GM23338 (cell line): ENCODE measurements at regions not wholly inside any gene's neighbourhood (a gene's known extent, or its start where the extent isn't known, plus 50 kb on each side); places are given as distances from the start of the nearest gene placed in this dataset.

Source experiments
- EZH2 ChIP-seq: fragments of 200-600 bp; sonication (generic); IDR thresholded peaks from one replicate; pipeline ENCODE4 v1.8.0; 2017; ENCODE audit warnings: antibody characterized with exemption, mild to moderate bottlenecking, low read depth; ENCODE audit not compliant: unreplicated experiment
- EZH2phosphoT487 ChIP-seq: fragments of 200-600 bp; sonication (generic); IDR thresholded peaks from one replicate; pipeline ENCODE4 v1.8.1; 2018; ENCODE audit warnings: antibody characterized with exemption; ENCODE audit not compliant: unreplicated experiment
- JUNB ChIP-seq: IDR thresholded peaks from one replicate; pipeline ENCODE4 v1.6.1; 2016; ENCODE audit warnings: antibody characterized with exemption; ENCODE audit not compliant: unreplicated experiment
- POLR2AphosphoS5 ChIP-seq: IDR thresholded peaks from 2 replicates; pipeline ENCODE4 v1.6.1; 2016; ENCODE audit warnings: antibody characterized with exemption, low read depth
- ZNF114 ChIP-seq: fragments of 250-450 bp; sonication (Bioruptor Pico); IDR thresholded peaks from 2 replicates; pipeline ENCODE4 v1.5.0; 2020; ENCODE audit warnings: mild to moderate bottlenecking, moderate library complexity
- TF ChIP-seq, protein P1 (sequence below), 2 experiments: fragments of 200-600 bp in 1 of 2; sonication (generic) in 1 of 2; conservative IDR thresholded peaks; 2 replicates each; pipeline versions ENCODE4 v1.5.1 to v1.6.1; 2016 to 2017; ENCODE audit warnings: antibody characterized with exemption in 2 of 2, low read depth in 2 of 2, mild to moderate bottlenecking in 2 of 2, moderate library complexity in 1 of 2
- TF ChIP-seq, protein P2 (sequence below): IDR thresholded peaks from one replicate; pipeline ENCODE4 v1.6.1; 2018; ENCODE audit warnings: antibody characterized with exemption; ENCODE audit not compliant: unreplicated experiment

DNA sequence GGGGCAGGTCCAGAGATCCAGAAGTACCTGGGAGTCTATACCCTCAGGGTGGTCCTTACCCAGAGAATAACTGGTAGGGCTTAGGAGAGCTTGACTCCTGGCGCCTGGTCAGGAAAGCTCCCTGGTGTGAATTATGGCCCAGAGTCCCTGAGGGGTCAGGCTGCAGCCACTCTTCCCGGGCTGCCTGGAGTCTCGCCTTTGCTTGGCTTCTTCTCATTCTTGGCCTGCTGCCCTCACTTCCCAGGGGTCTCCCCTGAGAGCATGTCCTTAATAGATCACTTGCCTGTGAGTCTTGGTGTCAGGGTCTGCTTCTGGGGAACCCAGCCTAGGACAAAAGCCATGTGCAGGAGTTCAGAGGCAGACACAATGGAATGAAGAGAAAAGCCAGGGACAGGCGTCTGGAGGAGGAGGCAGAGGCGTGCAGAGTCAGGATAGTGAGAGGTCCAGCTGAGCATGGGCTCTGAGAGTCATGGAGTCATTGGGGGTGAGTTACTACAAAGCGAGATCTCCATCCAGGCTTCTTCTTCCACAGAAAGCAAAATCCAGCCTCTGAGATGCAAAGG is 212.3 kb downstream of the TFAP2C start:
- TF ChIP-seq, protein P1, sequence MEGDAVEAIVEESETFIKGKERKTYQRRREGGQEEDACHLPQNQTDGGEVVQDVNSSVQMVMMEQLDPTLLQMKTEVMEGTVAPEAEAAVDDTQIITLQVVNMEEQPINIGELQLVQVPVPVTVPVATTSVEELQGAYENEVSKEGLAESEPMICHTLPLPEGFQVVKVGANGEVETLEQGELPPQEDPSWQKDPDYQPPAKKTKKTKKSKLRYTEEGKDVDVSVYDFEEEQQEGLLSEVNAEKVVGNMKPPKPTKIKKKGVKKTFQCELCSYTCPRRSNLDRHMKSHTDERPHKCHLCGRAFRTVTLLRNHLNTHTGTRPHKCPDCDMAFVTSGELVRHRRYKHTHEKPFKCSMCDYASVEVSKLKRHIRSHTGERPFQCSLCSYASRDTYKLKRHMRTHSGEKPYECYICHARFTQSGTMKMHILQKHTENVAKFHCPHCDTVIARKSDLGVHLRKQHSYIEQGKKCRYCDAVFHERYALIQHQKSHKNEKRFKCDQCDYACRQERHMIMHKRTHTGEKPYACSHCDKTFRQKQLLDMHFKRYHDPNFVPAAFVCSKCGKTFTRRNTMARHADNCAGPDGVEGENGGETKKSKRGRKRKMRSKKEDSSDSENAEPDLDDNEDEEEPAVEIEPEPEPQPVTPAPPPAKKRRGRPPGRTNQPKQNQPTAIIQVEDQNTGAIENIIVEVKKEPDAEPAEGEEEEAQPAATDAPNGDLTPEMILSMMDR (conservative IDR thresholded peaks at IDR 0.05; ENCODE audit: low read depth in 2 of 2) = no peak
- TF ChIP-seq, protein P2, sequence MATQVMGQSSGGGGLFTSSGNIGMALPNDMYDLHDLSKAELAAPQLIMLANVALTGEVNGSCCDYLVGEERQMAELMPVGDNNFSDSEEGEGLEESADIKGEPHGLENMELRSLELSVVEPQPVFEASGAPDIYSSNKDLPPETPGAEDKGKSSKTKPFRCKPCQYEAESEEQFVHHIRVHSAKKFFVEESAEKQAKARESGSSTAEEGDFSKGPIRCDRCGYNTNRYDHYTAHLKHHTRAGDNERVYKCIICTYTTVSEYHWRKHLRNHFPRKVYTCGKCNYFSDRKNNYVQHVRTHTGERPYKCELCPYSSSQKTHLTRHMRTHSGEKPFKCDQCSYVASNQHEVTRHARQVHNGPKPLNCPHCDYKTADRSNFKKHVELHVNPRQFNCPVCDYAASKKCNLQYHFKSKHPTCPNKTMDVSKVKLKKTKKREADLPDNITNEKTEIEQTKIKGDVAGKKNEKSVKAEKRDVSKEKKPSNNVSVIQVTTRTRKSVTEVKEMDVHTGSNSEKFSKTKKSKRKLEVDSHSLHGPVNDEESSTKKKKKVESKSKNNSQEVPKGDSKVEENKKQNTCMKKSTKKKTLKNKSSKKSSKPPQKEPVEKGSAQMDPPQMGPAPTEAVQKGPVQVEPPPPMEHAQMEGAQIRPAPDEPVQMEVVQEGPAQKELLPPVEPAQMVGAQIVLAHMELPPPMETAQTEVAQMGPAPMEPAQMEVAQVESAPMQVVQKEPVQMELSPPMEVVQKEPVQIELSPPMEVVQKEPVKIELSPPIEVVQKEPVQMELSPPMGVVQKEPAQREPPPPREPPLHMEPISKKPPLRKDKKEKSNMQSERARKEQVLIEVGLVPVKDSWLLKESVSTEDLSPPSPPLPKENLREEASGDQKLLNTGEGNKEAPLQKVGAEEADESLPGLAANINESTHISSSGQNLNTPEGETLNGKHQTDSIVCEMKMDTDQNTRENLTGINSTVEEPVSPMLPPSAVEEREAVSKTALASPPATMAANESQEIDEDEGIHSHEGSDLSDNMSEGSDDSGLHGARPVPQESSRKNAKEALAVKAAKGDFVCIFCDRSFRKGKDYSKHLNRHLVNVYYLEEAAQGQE = no peak
- TF ChIP-seq POLR2AphosphoS5 = no peak
- TF ChIP-seq EZH2 = no peak
- no peak for TF ChIP-seq EZH2phosphoT487
- TF ChIP-seq JUNB = no peak
- no peak for TF ChIP-seq ZNF114
